GM04503 (cell line): ENCODE measurements at regions not wholly inside any gene's neighbourhood (a gene's known extent, or its start where the extent isn't known, plus 50 kb on each side); places are given as distances from the start of the nearest gene placed in this dataset.

Experiments used
- DNase-seq: peaks from one replicate; pipeline ENCODE4 v3.0.0-alpha.2; 2012; ENCODE audit warnings: low read depth

- no peak for DNase-seq
Measured at GRCh38 chr3:170752571-170753155, 117.3 kb downstream of the RPL22L1 start.

- DNase-seq: no peak
Measured at GRCh38 chr3:170751899-170752293, 118.1 kb downstream of the RPL22L1 start.

- DNase-seq: peak; percentile 85
Measured at GRCh38 chr3:170751083-170751898, 118.7 kb downstream of the RPL22L1 start.

GRCh38 chr3:170750478-170750830, 119.5 kb downstream of the RPL22L1 start:
- DNase-seq: no peak

- no peak for DNase-seq
Measured at GRCh38 chr3:170749765-170750477, 120.1 kb downstream of the RPL22L1 start.

GRCh38 chr3:170749185-170749584, 120.8 kb downstream of the RPL22L1 start:
- no peak for DNase-seq

GRCh38 chr3:170746175-170746942, 123.6 kb downstream of the RPL22L1 start:
- DNase-seq: no peak

GRCh38 chr3:170745211-170745718, 124.7 kb downstream of the RPL22L1 start:
- DNase-seq: peak; percentile 65

GRCh38 chr3:170741756-170742529, 128.1 kb downstream of the RPL22L1 start:
- DNase-seq: no peak

GRCh38 chr3:170740726-170741591, 129.0 kb downstream of the RPL22L1 start:
- DNase-seq: peak; percentile 93

- no peak for DNase-seq
Measured at GRCh38 chr3:170740285-170740684, 129.7 kb downstream of the RPL22L1 start.

GRCh38 chr3:170739410-170739809, 130.6 kb downstream of the RPL22L1 start:
- no peak for DNase-seq

GRCh38 chr3:170738766-170739165, 131.2 kb downstream of the RPL22L1 start:
- DNase-seq: no peak

- DNase-seq: no peak
Measured at GRCh38 chr3:170737498-170738162, 132.4 kb downstream of the RPL22L1 start.

GRCh38 chr3:170735821-170736220, 134.2 kb downstream of the RPL22L1 start:
- no peak for DNase-seq

GRCh38 chr3:170734735-170735065, 135.3 kb downstream of the RPL22L1 start:
- DNase-seq: no peak

GRCh38 chr3:170734043-170734734, 135.8 kb downstream of the RPL22L1 start:
- no peak for DNase-seq

GRCh38 chr3:170732660-170733245, 137.2 kb downstream of the RPL22L1 start:
- no peak for DNase-seq

GRCh38 chr3:170731281-170731680, 138.7 kb downstream of the RPL22L1 start:
- DNase-seq: no peak
